HepG2 (cell line): ENCODE measurements at regions not wholly inside any gene's neighbourhood (a gene's known extent, or its start where the extent isn't known, plus 50 kb on each side); places are given as distances from the start of the nearest gene placed in this dataset.

Experiments
- ATAC-seq: fragments of 200-7000 bp; cut with Tn5 transposase; 3 replicates; pipeline ENCODE4 v1.9.1; 2020; ENCODE audit warnings: mild to moderate bottlenecking, moderate library complexity
- BruUV-seq: library from RNA; stranded (reverse); fragments of 400-500 nt; replicated peaks from 2 replicates; lab custom pipeline; 2021; lab: Mats Ljungman, UMichigan
- CTCF ChIA-PET: fragments of 300-600 bp; formaldehyde crosslinking; extraction: SDS; loops from one replicate; lab custom pipeline; 2021; ENCODE audit warnings: low total read pairs, inconsistent platforms, low intra/inter-chr PET ratio; lab: Yijun Ruan, JAX
- POLR2A ChIA-PET: fragments of 350-600 bp; sonication (Branson Sonifier 250); formaldehyde crosslinking; loops from one replicate; lab custom pipeline; 2020; ENCODE audit warnings: antibody characterized with exemption, inconsistent platforms; lab: Yijun Ruan, JAX
- DNase-seq: peaks from one replicate; pipeline ENCODE4 v3.0.0-alpha.2; 2015; ENCODE audit warnings: low spot score
- FAIRE-seq: peaks from 3 replicates; lab custom pipeline; 2011; peaks lifted over from hg19 to GRCh38; lab: Jason Lieb, UNC
- H2AFZ ChIP-seq: one replicate; pipeline ENCODE4 v1.6.1; 2011; ENCODE audit warnings: low read length, inconsistent platforms
- H3K27ac ChIP-seq: fragments of 300-600 bp; 3 replicates; pipeline ENCODE4 v1.8.0; 2011; ENCODE audit warnings: mixed run types, mild to moderate bottlenecking, mixed read lengths, low read length, inconsistent platforms; ENCODE audit not compliant: insufficient read depth; ENCODE audit errors: extremely low read length
- H3K27me3 ChIP-seq, 2 experiments: fragments of 200-600 bp in 1 of 2; 2 replicates in 1 of 2; 3 replicates in 1 of 2; pipeline versions ENCODE4 v1.6.0 to v1.8.0; 2011; ENCODE audit warnings: low read length in 2 of 2, mild to moderate bottlenecking in 2 of 2, moderate library complexity in 2 of 2, inconsistent platforms in 1 of 2; ENCODE audit not compliant: insufficient read depth in 2 of 2, control insufficient read depth in 1 of 2
- H3K36me3 ChIP-seq, 2 experiments: fragments of 200-600 bp in 1 of 2; replicated peaks in 1 of 2; 2 replicates in 1 of 2; 3 replicates in 1 of 2; pipeline versions ENCODE4 v1.5.1 to v1.8.0; 2011; ENCODE audit warnings: low read length in 2 of 2, inconsistent platforms in 1 of 2; ENCODE audit not compliant: insufficient read depth in 2 of 2, control insufficient read depth in 1 of 2
- H3K4me1 ChIP-seq: 2 replicates; pipeline ENCODE4 v1.5.1; 2012; ENCODE audit warnings: low read length, inconsistent platforms; ENCODE audit not compliant: insufficient read depth
- H3K4me2 ChIP-seq: 2 replicates; pipeline ENCODE4 v1.6.0; 2011; ENCODE audit warnings: low read depth, low read length, inconsistent platforms
- H3K4me3 ChIP-seq, 3 experiments: fragments of 200-600 bp in 1 of 3; sonication (generic), shearing (Covaris generic) in 1 of 3; replicated peaks in 1 of 3; 2 replicates each; pipeline ENCODE4 v1.5.1; 2011 to 2016; ENCODE audit warnings: low read length in 3 of 3, inconsistent platforms in 2 of 3, low read depth in 2 of 3, mild to moderate bottlenecking in 2 of 3, control low read depth in 1 of 3, mixed read lengths in 1 of 3; ENCODE audit not compliant: insufficient read depth in 1 of 3
- H3K79me2 ChIP-seq: one replicate; pipeline ENCODE4 v1.6.1; 2011; ENCODE audit warnings: low read length, inconsistent platforms; ENCODE audit not compliant: insufficient read depth
- H3K9ac ChIP-seq: 2 replicates; pipeline ENCODE4 v1.6.0; 2011; ENCODE audit warnings: mild to moderate bottlenecking, low read depth, low read length, inconsistent platforms; ENCODE audit not compliant: insufficient read depth
- H3K9me3 ChIP-seq: 2 replicates; pipeline ENCODE4 v1.5.1; 2012; ENCODE audit warnings: mild to moderate bottlenecking, low read length
- H4K20me1 ChIP-seq: 2 replicates; pipeline ENCODE4 v1.6.0; 2011; ENCODE audit warnings: inconsistent platforms, mild to moderate bottlenecking, low read length, moderate library complexity; ENCODE audit not compliant: insufficient read depth
- CAMTA2 ChIP-seq: sonication (generic); formaldehyde crosslinking; IDR thresholded peaks from 2 replicates; pipeline ENCODE4 v1.4.0; 2020; ENCODE audit warnings: mild to moderate bottlenecking, missing genetic modification reagents, borderline replicate concordance
- CBX5 ChIP-seq: sonication (generic); formaldehyde crosslinking; IDR thresholded peaks from 2 replicates; pipeline ENCODE4 v1.4.0; 2020; ENCODE audit warnings: missing genetic modification reagents, borderline replicate concordance
- DNMT3B ChIP-seq: conservative IDR thresholded peaks from 2 replicates; pipeline ENCODE4 v1.6.1; 2016; ENCODE audit warnings: missing biosample characterization, control low read depth
- HOXA3 ChIP-seq: sonication (generic); formaldehyde crosslinking; IDR thresholded peaks from 2 replicates; pipeline ENCODE4 v1.5.0; 2020; ENCODE audit warnings: missing genetic modification reagents
- KLF9 ChIP-seq: IDR thresholded peaks from 2 replicates; pipeline ENCODE4 v1.6.1; 2016; ENCODE audit warnings: low read depth
- RFX5 ChIP-seq: IDR thresholded peaks from 2 replicates; pipeline ENCODE4 v1.6.1; 2011; ENCODE audit warnings: low read depth, low read length, improper control_type of control experiment
- SALL2 ChIP-seq: sonication (generic); formaldehyde crosslinking; IDR thresholded peaks from 2 replicates; pipeline ENCODE4 v1.8.1; 2023; ENCODE audit warnings: mild to moderate bottlenecking, missing genetic modification reagents, inconsistent platforms
- SMAD9 ChIP-seq: sonication (generic); formaldehyde crosslinking; IDR thresholded peaks from 2 replicates; pipeline ENCODE4 v1.5.1; 2020; ENCODE audit warnings: mild to moderate bottlenecking, missing genetic modification reagents
- SNRNP70 ChIP-seq: fragments of 200-400 bp; formaldehyde crosslinking; IDR thresholded peaks from 2 replicates; pipeline ENCODE4 v1.6.1; 2017; ENCODE audit warnings: mild to moderate bottlenecking, low read depth, low read length, moderate library complexity
- SOX13 ChIP-seq, 3 experiments: fragments of 450-650 bp in 1 of 3; sonication (generic) in 1 of 3; formaldehyde crosslinking in 1 of 3; IDR thresholded peaks in 2 of 3; conservative IDR thresholded peaks in 1 of 3; 2 replicates each; pipeline versions ENCODE4 v1.5.0 to v1.6.1; 2016 to 2020; ENCODE audit warnings: antibody characterized with exemption in 1 of 3, mild to moderate bottlenecking in 1 of 3, missing compliant biosample characterization in 1 of 3, missing genetic modification reagents in 1 of 3, moderate library complexity in 1 of 3
- SRSF4 ChIP-seq: fragments of 200-400 bp; formaldehyde crosslinking; IDR thresholded peaks from one replicate; pipeline ENCODE4 v1.6.1; 2018; ENCODE audit warnings: mild to moderate bottlenecking, low read depth, low read length, moderate library complexity; ENCODE audit not compliant: poor library complexity, severe bottlenecking
- TBX3 ChIP-seq: fragments of 450-650 bp; IDR thresholded peaks from 2 replicates; pipeline ENCODE4 v1.6.1; 2017; ENCODE audit warnings: antibody characterized with exemption, mild to moderate bottlenecking, inconsistent platforms, borderline replicate concordance
- TOPORS ChIP-seq: sonication (generic); formaldehyde crosslinking; IDR thresholded peaks from 2 replicates; pipeline ENCODE4 v1.8.0; 2023; ENCODE audit warnings: mild to moderate bottlenecking, missing genetic modification reagents
- ZFP36L1 ChIP-seq: sonication (generic); formaldehyde crosslinking; IDR thresholded peaks from 2 replicates; pipeline ENCODE4 v1.8.0; 2022; ENCODE audit warnings: mild to moderate bottlenecking, missing genetic modification reagents, moderate library complexity
- ZMAT3 ChIP-seq: sonication (generic); formaldehyde crosslinking; conservative IDR thresholded peaks from 2 replicates; pipeline ENCODE4 v1.7.0; 2021; ENCODE audit warnings: missing genetic modification reagents
- ZNF253 ChIP-seq: sonication (generic); formaldehyde crosslinking; IDR thresholded peaks from 2 replicates; pipeline ENCODE4 v1.8.0; 2022; ENCODE audit warnings: mild to moderate bottlenecking, missing genetic modification reagents, borderline replicate concordance
- ZNF446 ChIP-seq: sonication (generic); formaldehyde crosslinking; IDR thresholded peaks from 2 replicates; pipeline ENCODE4 v1.5.0; 2020; ENCODE audit warnings: mild to moderate bottlenecking, missing genetic modification reagents
- ZNF451 ChIP-seq: sonication (generic); formaldehyde crosslinking; IDR thresholded peaks from 2 replicates; pipeline ENCODE4 v1.5.0; 2020; ENCODE audit warnings: mild to moderate bottlenecking, missing genetic modification reagents
- ZNF839 ChIP-seq: sonication (generic); formaldehyde crosslinking; IDR thresholded peaks from 2 replicates; pipeline ENCODE4 v1.4.0; 2020; ENCODE audit warnings: missing genetic modification reagents, mild to moderate bottlenecking, borderline replicate concordance
- ZNF879 ChIP-seq: sonication (generic); formaldehyde crosslinking; IDR thresholded peaks from 2 replicates; pipeline ENCODE4 v1.8.1; 2023; ENCODE audit warnings: missing genetic modification reagents
- ZNF891 ChIP-seq: sonication (generic); formaldehyde crosslinking; IDR thresholded peaks from 2 replicates; pipeline ENCODE4 v1.5.0; 2020; ENCODE audit warnings: mild to moderate bottlenecking, missing genetic modification reagents
- WGBS: methylation state at CpG from one replicate; pipeline ENCODE4 v1.1.6; 2017; ENCODE audit warnings: low lambda C conversion rate; 5-methylcytosine and 5-hydroxymethylcytosine counted together
- in situ Hi-C: cut with HindIII; loops from 2 replicates; pipeline ENCODE4 v1.10.0; 2017; ENCODE audit warnings: low pct_unique_long_range_greater_than_20kb; ENCODE audit not compliant: extremely low pct_ligation_motif_present
- intact Hi-C: fragments of 100-400 bp; cut with micrococcal nuclease; formaldehyde crosslinking; loops from one replicate; pipeline ENCODE4 v1.10.0; 2022; ENCODE audit not compliant: unreplicated experiment

GRCh38 chr7:64114791-64115190, 69.6 kb downstream of the ZNF727 start:
- POLR2A ChIA-PET: no interaction called here
- no peaks in the 10 kb centered on the region for H3K4me1 ChIP-seq
- H3K4me3 ChIP-seq: no peak overlapping the region
- no peaks in the 10 kb centered on the region for H3K36me3 ChIP-seq
- no CpG with 5 or more reads among the region's 9 CpGs for WGBS
- intact Hi-C loops: no loop called here
- no peak overlapping the region for H3K4me2 ChIP-seq
- no TSS peak for BruUV-seq
- no peak for DNase-seq
- in situ Hi-C loops: no loop called here
- CTCF ChIA-PET: no interaction called here
- H3K9me3 ChIP-seq: peaks cover 23% of the 10 kb centered on the region; the same call in 1 of the 2 replicates
- no peak overlapping the region for H3K9ac ChIP-seq
- no peak overlapping the region for H2AFZ ChIP-seq
- no peak overlapping the region for H3K27ac ChIP-seq
- H3K79me2 ChIP-seq: no peaks in the 10 kb centered on the region
- ATAC-seq: no peak
- TF ChIP-seq HOXA3 (CRISPR knock-in tag) (no peak), SNRNP70 (no peak), ZNF451 (no peak)
- no peaks in the 10 kb centered on the region for H4K20me1 ChIP-seq
- no peak for FAIRE-seq
- no peaks in the 10 kb centered on the region for H3K27me3 ChIP-seq

GRCh38 chr7:64131696-64132095, 75.3 kb upstream of the ZNF735 start:
- H4K20me1 ChIP-seq: no peaks in the 10 kb centered on the region
- peaks cover 75% of the 10 kb centered on the region for H3K9me3 ChIP-seq
- in situ Hi-C loops (no loop called here), intact Hi-C loops (no loop called here)
- no peak for ATAC-seq
- no peak overlapping the region for H3K9ac ChIP-seq
- CTCF ChIA-PET: no interaction called here
- no peak overlapping the region for H2AFZ ChIP-seq
- no peaks in the 10 kb centered on the region for H3K27me3 ChIP-seq
- POLR2A ChIA-PET: no interaction called here
- H3K27ac ChIP-seq: no peak overlapping the region
- no peak for DNase-seq
- no TSS peak for BruUV-seq
- no peaks in the 10 kb centered on the region for H3K4me1 ChIP-seq
- FAIRE-seq: no peak
- H3K79me2 ChIP-seq: no peaks in the 10 kb centered on the region
- no peak overlapping the region for H3K4me2 ChIP-seq
- no peaks in the 10 kb centered on the region for H3K36me3 ChIP-seq
- 6% methylated on average over 2 of the region's 3 CpGs for WGBS
- H3K4me3 ChIP-seq: no peak overlapping the region
- TF ChIP-seq RFX5 (no peak), ZNF879 (CRISPR knock-in tag) (no peak), TOPORS (no peak), TBX3 (no peak), ZFP36L1 (CRISPR knock-in tag) (no peak), DNMT3B (CRISPR knock-in tag) (no peak), SOX13 (IDR thresholded peaks at IDR 0.05) (no peak), SOX13 (CRISPR knock-in tag; conservative IDR thresholded peaks at IDR 0.05 in 1 of 2, IDR thresholded peaks at IDR 0.05 in 1 of 2) (no peak), ZNF446 (CRISPR knock-in tag) (no peak), SRSF4 (no peak), ZMAT3 (CRISPR knock-in tag) (no peak), ZNF891 (CRISPR knock-in tag) (no peak), ZNF839 (CRISPR knock-in tag) (no peak), SALL2 (CRISPR knock-in tag) (no peak), CBX5 (no peak), SMAD9 (CRISPR knock-in tag) (no peak), CAMTA2 (CRISPR knock-in tag) (no peak), ZNF253 (CRISPR knock-in tag) (no peak), KLF9 (CRISPR knock-in tag) (no peak)
